Ishikawa (cell line): ENCODE measurements at regions not wholly inside any gene's neighbourhood (a gene's known extent, or its start where the extent isn't known, plus 50 kb on each side); places are given as distances from the start of the nearest gene placed in this dataset.

Experiments
- CEBPB ChIP-seq: IDR thresholded peaks from 2 replicates; pipeline ENCODE4 v1.6.1; 2012
- CREB1 ChIP-seq: IDR thresholded peaks from 2 replicates; pipeline ENCODE4 v1.6.1; 2012; ENCODE audit warnings: low read depth
- EGR1 ChIP-seq: IDR thresholded peaks from 2 replicates; pipeline ENCODE4 v1.6.1; 2012
- EP300 ChIP-seq: IDR thresholded peaks from 2 replicates; pipeline ENCODE4 v1.6.1; 2012; ENCODE audit warnings: borderline replicate concordance
- FOXM1 ChIP-seq: IDR thresholded peaks from 2 replicates; pipeline ENCODE4 v1.6.1; 2012; ENCODE audit warnings: low read depth, borderline replicate concordance
- MAX ChIP-seq: IDR thresholded peaks from 2 replicates; pipeline ENCODE4 v1.6.1; 2012
- NFIC ChIP-seq: IDR thresholded peaks from 2 replicates; pipeline ENCODE4 v1.6.1; 2012
- RAD21 ChIP-seq: IDR thresholded peaks from 2 replicates; pipeline ENCODE4 v1.6.1; 2012; ENCODE audit warnings: low read depth
- REST ChIP-seq: IDR thresholded peaks from 2 replicates; pipeline ENCODE4 v1.6.1; 2012; ENCODE audit warnings: low read depth, mild to moderate bottlenecking
- TAF1 ChIP-seq: IDR thresholded peaks from 2 replicates; pipeline ENCODE4 v1.6.1; 2012; ENCODE audit warnings: low read depth, mild to moderate bottlenecking
- TCF12 ChIP-seq: IDR thresholded peaks from 2 replicates; pipeline ENCODE4 v1.6.1; 2012; ENCODE audit warnings: low read depth
- TEAD4 ChIP-seq: IDR thresholded peaks from 2 replicates; pipeline ENCODE4 v1.6.1; 2012
- USF1 ChIP-seq: IDR thresholded peaks from 2 replicates; pipeline ENCODE4 v1.6.1; 2012
- YY1 ChIP-seq: IDR thresholded peaks from 2 replicates; pipeline ENCODE4 v1.6.1; 2012; ENCODE audit warnings: low read depth
- ZBTB7A ChIP-seq: IDR thresholded peaks from 2 replicates; pipeline ENCODE4 v1.6.1; 2012; ENCODE audit warnings: low read depth

GRCh38 chr10:131652438-131653139 is 248.2 kb upstream of the PPP2R2D start:
- TF ChIP-seq ZBTB7A (no peak), TEAD4 (no peak), EGR1 (no peak), CREB1 (no peak), REST (no peak), YY1 (no peak), FOXM1 (no peak), MAX (no peak), RAD21 (no peak), NFIC (no peak), TCF12 (no peak)

GRCh38 chr10:131653140-131653539 is 247.7 kb upstream of the PPP2R2D start:
- TF ChIP-seq ZBTB7A = no peak
- TF ChIP-seq TEAD4 = no peak
- no peak for TF ChIP-seq RAD21
- no peak for TF ChIP-seq REST
- TF ChIP-seq EP300 = no peak
- no peak for TF ChIP-seq EGR1
- TF ChIP-seq YY1 = no peak
- no peak for TF ChIP-seq FOXM1
- no peak for TF ChIP-seq TCF12

- no peak for TF ChIP-seq YY1
- TF ChIP-seq EGR1 = no peak
- TF ChIP-seq MAX = no peak
- no peak for TF ChIP-seq CREB1
- TF ChIP-seq CEBPB = no peak
- no peak for TF ChIP-seq FOXM1
- no peak for TF ChIP-seq ZBTB7A
- no peak for TF ChIP-seq TAF1
- TF ChIP-seq REST = no peak
- TF ChIP-seq TEAD4 = no peak
- TF ChIP-seq NFIC = no peak
- TF ChIP-seq TCF12 = no peak
- no peak for TF ChIP-seq RAD21
- no peak for TF ChIP-seq USF1
- no peak for TF ChIP-seq EP300
Measured at GRCh38 chr10:131653554-131654470, 247.0 kb upstream of the PPP2R2D start.

- TF ChIP-seq TEAD4 (no peak), TAF1 (no peak), YY1 (no peak), RAD21 (no peak), FOXM1 (no peak)
Measured at GRCh38 chr10:131654471-131655087, 246.2 kb upstream of the PPP2R2D start.
